Left ventricle myocardium superior (tissue), 1 donor: ENCODE measurements at regions not wholly inside any gene's neighbourhood (a gene's known extent, or its start where the extent isn't known, plus 50 kb on each side); places are given as distances from the start of the nearest gene placed in this dataset.

Experiments
- ATAC-seq: fragments of 200-7000 bp; cut with Tn5 transposase; one replicate; pipeline ENCODE4 v1.9.1; 2020; ENCODE audit warnings: mild to moderate bottlenecking, moderate library complexity
- DNase-seq: peaks from one replicate; pipeline ENCODE4 v3.0.0-alpha.2; 2020
- intact Hi-C: fragments of 100-400 bp; cut with micrococcal nuclease; formaldehyde crosslinking; loops from one replicate; pipeline ENCODE4 v1.11.0; 2022
- donor health status: DM: no; HTN: yes; CAD: no; lungs with severe emphysema.

- ATAC-seq (peak; percentile 27), DNase-seq (no peak)
- intact Hi-C loops: no loop called here
These were observed 173.4 kb upstream of the CDH12 start for GRCh38 chr5:23026252-23027170.

GRCh38 chr5:23025629-23026233 lies 172.6 kb upstream of the CDH12 start:
- intact Hi-C loops: no loop called here
- DNase-seq: no peak

GRCh38 chr5:23024470-23024869 lies 171.3 kb upstream of the CDH12 start:
- ATAC-seq (no peak), DNase-seq (no peak)
- intact Hi-C loops: no loop called here

More at GRCh38 chr5:23025629-23026233, 172.6 kb upstream of the CDH12 start:
- no peak for ATAC-seq

GRCh38 chr5:23014825-23015224 lies 161.7 kb upstream of the CDH12 start:
- intact Hi-C loops: no loop called here
- ATAC-seq (no peak), DNase-seq (no peak)

- DNase-seq (no peak), ATAC-seq (no peak)
- intact Hi-C loops: no loop called here
These were observed 161.1 kb upstream of the CDH12 start for GRCh38 chr5:23014266-23014665.

GRCh38 chr5:23013395-23013998 lies 160.4 kb upstream of the CDH12 start:
- DNase-seq (no peak), ATAC-seq (no peak)
- intact Hi-C loops: no loop called here

GRCh38 chr5:23012842-23013241 lies 159.7 kb upstream of the CDH12 start:
- no peak for ATAC-seq
- DNase-seq: no peak
- intact Hi-C loops: no loop called here

- no peak for DNase-seq
- ATAC-seq: no peak
- intact Hi-C loops: no loop called here
These were observed 154.6 kb upstream of the CDH12 start for GRCh38 chr5:23007762-23008161.

- DNase-seq: no peak
- peak; percentile 36 for ATAC-seq
- intact Hi-C loops: no loop called here
These were observed 154.1 kb upstream of the CDH12 start for GRCh38 chr5:23007236-23007635.

- no peak for DNase-seq
These were observed 148.0 kb upstream of the CDH12 start for GRCh38 chr5:23001120-23001519.

GRCh38 chr5:22998774-22999173 lies 145.6 kb upstream of the CDH12 start:
- DNase-seq (no peak), ATAC-seq (no peak)
- intact Hi-C loops: no loop called here

More at GRCh38 chr5:23001120-23001519, 148.0 kb upstream of the CDH12 start:
- intact Hi-C loops: no loop called here
- ATAC-seq: no peak

GRCh38 chr5:22998362-22998761 lies 145.2 kb upstream of the CDH12 start:
- ATAC-seq (no peak), DNase-seq (no peak)
- intact Hi-C loops: no loop called here

- DNase-seq: no peak
- intact Hi-C loops: no loop called here
- no peak for ATAC-seq
These were observed 135.8 kb upstream of the CDH12 start for GRCh38 chr5:22988937-22989336.

GRCh38 chr5:22986281-22986680 lies 133.1 kb upstream of the CDH12 start:
- ATAC-seq (no peak), DNase-seq (no peak)
- intact Hi-C loops: no loop called here

GRCh38 chr5:22985446-22985845 lies 132.3 kb upstream of the CDH12 start:
- intact Hi-C loops: no loop called here
- DNase-seq (no peak), ATAC-seq (no peak)

- ATAC-seq (no peak), DNase-seq (no peak)
- intact Hi-C loops: no loop called here
These were observed 117.9 kb upstream of the CDH12 start for GRCh38 chr5:22970956-22971618.

- ATAC-seq (no peak), DNase-seq (no peak)
These were observed 117.3 kb upstream of the CDH12 start for GRCh38 chr5:22970491-22970890.

GRCh38 chr5:22968386-22968785 lies 115.2 kb upstream of the CDH12 start:
- ATAC-seq (no peak), DNase-seq (no peak)
- intact Hi-C loops: no loop called here

More at GRCh38 chr5:22970491-22970890, 117.3 kb upstream of the CDH12 start:
- intact Hi-C loops: no loop called here

GRCh38 chr5:22965960-22966359 lies 112.8 kb upstream of the CDH12 start:
- intact Hi-C loops: no loop called here
- DNase-seq (no peak), ATAC-seq (no peak)

- intact Hi-C loops: no loop called here
- DNase-seq (no peak), ATAC-seq (no peak)
These were observed 111.5 kb upstream of the CDH12 start for GRCh38 chr5:22964632-22965031.
